Urinary bladder (tissue), 4 donors: ENCODE measurements at regions not wholly inside any gene's neighbourhood (a gene's known extent, or its start where the extent isn't known, plus 50 kb on each side); places are given as distances from the start of the nearest gene placed in this dataset. TPM values are rescaled to one million over a fixed set of nuclear protein-coding genes. Genes with fewer than 3 reads are reported as not detected.
"Not testable (repeated sequence)": the region's sequence is repeated elsewhere in the genome, so short reads cannot be mapped to it uniquely, and the experiment has no call there.

Experiments
- DNase-seq: peaks from one replicate; pipeline ENCODE4 v3.0.0-alpha.2; 2015; ENCODE audit errors: extremely low spot score
- H3K27ac ChIP-seq: one replicate; pipeline ENCODE4 v1.5.1; 2013; ENCODE audit warnings: low read depth, mild to moderate bottlenecking, moderate library complexity
- H3K36me3 ChIP-seq: one replicate; pipeline ENCODE4 v1.6.1; 2013; ENCODE audit warnings: mild to moderate bottlenecking, moderate library complexity; ENCODE audit not compliant: insufficient read depth
- H3K4me1 ChIP-seq: one replicate; pipeline ENCODE4 v1.6.1; 2013; ENCODE audit warnings: mild to moderate bottlenecking, moderate library complexity; ENCODE audit not compliant: insufficient read depth
- H3K4me3 ChIP-seq: one replicate; pipeline ENCODE4 v1.5.1; 2013; ENCODE audit warnings: low read depth, low read length
- WGBS: extraction: QIAGEN DNeasy Blood & Tissue Kit; methylation state at CpG from one replicate; pipeline ENCODE4 v1.1.7; 2013; 5-methylcytosine and 5-hydroxymethylcytosine counted together
- small RNA-seq: library from RNA; depleted of rRNA; stranded (forward); fragments of <200 nt; gene quantifications from one replicate; pipeline ENCODE3, GENCODE V24; 2014
- donor health status: healthy with polysubstance abuse.
- donor health status: healthy.

DNA sequence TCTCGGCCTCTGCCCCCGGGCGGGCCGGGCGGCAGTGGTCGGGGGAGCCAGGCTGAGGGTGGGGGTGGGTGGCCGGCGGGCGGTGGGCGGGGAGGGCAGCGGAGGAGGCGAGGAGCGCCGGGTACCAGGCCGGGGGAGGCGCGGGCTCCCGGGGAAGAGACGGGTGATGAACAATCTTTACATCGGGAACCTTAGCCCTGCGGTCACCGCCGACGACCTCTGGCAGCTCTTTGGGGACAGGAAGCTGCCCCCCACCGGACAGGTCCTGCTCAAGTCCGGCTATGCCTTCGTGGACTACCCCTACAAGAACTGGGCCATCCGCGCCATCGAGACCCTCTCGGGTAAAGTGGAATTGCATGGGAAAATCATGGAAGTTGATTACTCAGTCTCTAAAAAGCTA lies 112.5 kb downstream of the NBPF12 start:
- H3K27ac ChIP-seq = no peak overlapping the region
- no peak for DNase-seq
- WGBS = 95% methylated on average over 31 of the region's 31 CpGs
- no peak overlapping the region for H3K4me3 ChIP-seq
- H3K4me1 ChIP-seq = no peaks in the 10 kb centered on the region
- no peaks in the 10 kb centered on the region for H3K36me3 ChIP-seq

GRCh38 chr1:147046863-147047394 lies 108.8 kb downstream of the NBPF12 start:
- not testable (repeated sequence) for DNase-seq, H3K36me3 ChIP-seq, H3K4me3 ChIP-seq, H3K27ac ChIP-seq, H3K4me1 ChIP-seq
- 72% methylated on average over 4 of the region's 4 CpGs for WGBS

DNA sequence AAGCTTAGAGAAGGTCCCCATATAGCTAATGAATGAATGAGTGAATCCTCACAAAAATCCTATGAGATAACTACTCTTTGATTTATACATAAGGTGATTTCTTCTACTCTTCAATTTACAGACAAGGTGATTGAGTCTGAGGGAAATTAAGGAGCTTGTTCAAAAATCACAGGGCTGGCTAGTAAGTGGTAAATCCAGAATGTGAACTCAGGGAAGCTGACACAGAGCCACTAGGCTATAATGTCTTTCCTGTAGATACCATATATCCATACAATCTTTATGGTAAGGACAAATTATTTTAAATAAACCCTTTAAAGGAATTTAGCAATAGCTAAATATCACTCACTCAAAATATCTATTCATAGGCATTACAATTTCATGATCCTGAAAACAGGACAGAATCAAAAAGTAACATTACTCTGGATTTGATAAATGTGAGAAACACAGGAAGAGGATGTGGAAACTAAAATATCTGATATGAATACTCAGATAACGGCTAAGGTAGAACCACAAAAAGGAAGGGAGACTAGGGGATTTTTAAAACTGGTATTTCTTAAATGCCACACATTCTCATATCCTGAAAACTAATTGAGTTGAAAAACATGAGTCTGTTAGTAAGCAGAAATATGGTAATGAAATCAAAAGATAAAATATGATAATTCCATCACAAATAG lies 108.2 kb downstream of the NBPF12 start:
- no peak overlapping the region for H3K27ac ChIP-seq
- 38% methylated on average over 1 of the region's 1 CpG for WGBS
- H3K4me3 ChIP-seq = no peak overlapping the region
- H3K36me3 ChIP-seq = no peaks in the 10 kb centered on the region
- no peaks in the 10 kb centered on the region for H3K4me1 ChIP-seq
- no peak for DNase-seq

Small RNA genes lying in the stretch of these regions (small RNA-seq; reads per million reads assigned to genes)
- not detected for gene RNU1-151P
